ENCODE measurements at regions not wholly inside any gene's neighbourhood (a gene's known extent, or its start where the extent isn't known, plus 50 kb on each side); places are given as distances from the start of the nearest gene placed in this dataset.

- TF ChIP-seq CEBPB (IDR thresholded peaks at IDR 0.05; ENCODE audit: borderline replicate concordance in 1 of 2, low read depth in 2 of 2, low read length in 2 of 2), result no peak
- TF ChIP-seq TCF12 (IDR thresholded peaks at IDR 0.05; ENCODE audit: low read depth, low read length), result no peak
- TF ChIP-seq HCFC1 (IDR thresholded peaks at IDR 0.05; ENCODE audit: low read length), result no peak
- no peak for TF ChIP-seq POLR2AphosphoS5 (IDR thresholded peaks at IDR 0.05; ENCODE audit: low read length)
Measured at GRCh38 chr12:127685491-127685890, 581.5 kb upstream of the TMEM132C start.
